Stimulated activated memory B cell treated with anti-CD40 and anti-IgM and Interleukin-4, amounts not matched to agents 10 μg/mL and 1 μg/mL and 100 μg/mL, for 72 hours (primary cell): ENCODE measurements at regions not wholly inside any gene's neighbourhood (a gene's known extent, or its start where the extent isn't known, plus 50 kb on each side); places are given as distances from the start of the nearest gene placed in this dataset.
"Not testable (repeated sequence)": the region's sequence is repeated elsewhere in the genome, so short reads cannot be mapped to it uniquely, and the experiment has no call there.

Experiments
- ATAC-seq: fragments of 150-1000 bp; cut with Tn5 transposase; 2 replicates; pipeline ENCODE4 v1.10.0; 2021
- H3K27ac Mint-ChIP-seq: one replicate; pipeline ENCODE4 v1.8.0; 2022; ENCODE audit warnings: mild to moderate bottlenecking, mixed read lengths
- H3K27me3 Mint-ChIP-seq: one replicate; pipeline ENCODE4 v1.8.0; 2022; ENCODE audit warnings: mixed read lengths
- H3K36me3 Mint-ChIP-seq: one replicate; pipeline ENCODE4 v1.8.0; 2022; ENCODE audit warnings: mixed read lengths
- H3K4me1 Mint-ChIP-seq: one replicate; pipeline ENCODE4 v1.8.0; 2022; ENCODE audit warnings: mixed read lengths
- H3K4me3 Mint-ChIP-seq: one replicate; pipeline ENCODE4 v1.8.0; 2022; ENCODE audit warnings: mild to moderate bottlenecking, moderate library complexity, mixed read lengths
- H3K9me3 Mint-ChIP-seq: one replicate; pipeline ENCODE4 v1.8.0; 2022; ENCODE audit warnings: mixed read lengths

- no peaks in the 10 kb centered on the region for H3K9me3 Mint-ChIP-seq
- H3K36me3 Mint-ChIP-seq, result no peaks in the 10 kb centered on the region
- no peak for ATAC-seq
- H3K27ac Mint-ChIP-seq, result no peak overlapping the region
- H3K4me3 Mint-ChIP-seq, result no peak overlapping the region
- no peaks in the 10 kb centered on the region for H3K4me1 Mint-ChIP-seq
- peaks cover 9% of the 10 kb centered on the region for H3K27me3 Mint-ChIP-seq
These were observed 162.3 kb upstream of the TSC22D1 start for GRCh38 chr13:44738463-44738862.

- Mint-ChIP-seq H3K27me3 (peaks cover 24% of the 10 kb centered on the region), H3K36me3 (no peaks in the 10 kb centered on the region), H3K4me3 (no peak overlapping the region), H3K27ac (no peak overlapping the region), H3K9me3 (peaks cover 3% of the 10 kb centered on the region), H3K4me1 (no peaks in the 10 kb centered on the region)
- ATAC-seq, result no peak
These were observed 159.7 kb upstream of the TSC22D1 start for GRCh38 chr13:44735806-44736205.

GRCh38 chr13:44734201-44734707 lies 158.1 kb upstream of the TSC22D1 start:
- Mint-ChIP-seq H3K4me3 (no peak overlapping the region), H3K9me3 (peaks cover 3% of the 10 kb centered on the region), H3K27ac (no peak overlapping the region), H3K27me3 (peaks cover 24% of the 10 kb centered on the region), H3K4me1 (no peaks in the 10 kb centered on the region), H3K36me3 (no peaks in the 10 kb centered on the region)
- no peak for ATAC-seq

- H3K9me3 Mint-ChIP-seq, result peaks cover 3% of the 10 kb centered on the region
- H3K36me3 Mint-ChIP-seq, result no peaks in the 10 kb centered on the region
- peaks cover 24% of the 10 kb centered on the region for H3K27me3 Mint-ChIP-seq
- H3K4me1 Mint-ChIP-seq, result no peaks in the 10 kb centered on the region
- no peak for ATAC-seq
- H3K4me3 Mint-ChIP-seq, result no peak overlapping the region
- H3K27ac Mint-ChIP-seq, result no peak overlapping the region
These were observed 156.5 kb upstream of the TSC22D1 start for GRCh38 chr13:44732503-44733098.

GRCh38 chr13:44730851-44731250 lies 154.7 kb upstream of the TSC22D1 start:
- ATAC-seq, result no peak
- Mint-ChIP-seq H3K27me3 (peaks cover 24% of the 10 kb centered on the region), H3K4me3 (no peak overlapping the region), H3K27ac (no peak overlapping the region), H3K36me3 (no peaks in the 10 kb centered on the region), H3K4me1 (no peaks in the 10 kb centered on the region), H3K9me3 (peaks cover 3% of the 10 kb centered on the region)

- Mint-ChIP-seq H3K4me3 (no peak overlapping the region), H3K9me3 (peaks cover 3% of the 10 kb centered on the region), H3K27me3 (peaks cover 24% of the 10 kb centered on the region), H3K36me3 (no peaks in the 10 kb centered on the region), H3K4me1 (no peaks in the 10 kb centered on the region), H3K27ac (no peak overlapping the region)
- ATAC-seq, result no peak
These were observed 154.0 kb upstream of the TSC22D1 start for GRCh38 chr13:44730099-44730498.

GRCh38 chr13:44727591-44727990 lies 151.5 kb upstream of the TSC22D1 start:
- not testable (repeated sequence) for H3K27me3 Mint-ChIP-seq, ATAC-seq

GRCh38 chr13:44726778-44727177 lies 150.6 kb upstream of the TSC22D1 start:
- Mint-ChIP-seq H3K9me3 (peaks cover 7% of the 10 kb centered on the region), H3K4me3 (no peak overlapping the region), H3K36me3 (no peaks in the 10 kb centered on the region), H3K27ac (no peak overlapping the region), H3K4me1 (no peaks in the 10 kb centered on the region), H3K27me3 (peaks cover under 1% of the 10 kb centered on the region)
- ATAC-seq, result no peak

More at GRCh38 chr13:44727591-44727990, 151.5 kb upstream of the TSC22D1 start:
- not testable (repeated sequence) for H3K9me3 Mint-ChIP-seq, H3K27ac Mint-ChIP-seq, H3K4me3 Mint-ChIP-seq, H3K36me3 Mint-ChIP-seq, H3K4me1 Mint-ChIP-seq

GRCh38 chr13:44726214-44726613 lies 150.1 kb upstream of the TSC22D1 start:
- no peaks in the 10 kb centered on the region for H3K27me3 Mint-ChIP-seq
- no peak for ATAC-seq
- no peaks in the 10 kb centered on the region for H3K36me3 Mint-ChIP-seq
- peaks cover 6% of the 10 kb centered on the region for H3K9me3 Mint-ChIP-seq
- no peak overlapping the region for H3K4me3 Mint-ChIP-seq
- H3K4me1 Mint-ChIP-seq, result no peaks in the 10 kb centered on the region
- H3K27ac Mint-ChIP-seq, result no peak overlapping the region

GRCh38 chr13:44719857-44720671 lies 143.9 kb upstream of the TSC22D1 start:
- H3K4me1 Mint-ChIP-seq, result no peaks in the 10 kb centered on the region
- peaks cover 6% of the 10 kb centered on the region for H3K9me3 Mint-ChIP-seq
- no peak overlapping the region for H3K27ac Mint-ChIP-seq
- H3K4me3 Mint-ChIP-seq, result no peak overlapping the region
- H3K36me3 Mint-ChIP-seq, result no peaks in the 10 kb centered on the region
- ATAC-seq, result no peak
- H3K27me3 Mint-ChIP-seq, result no peaks in the 10 kb centered on the region

- Mint-ChIP-seq H3K36me3 (no peaks in the 10 kb centered on the region), H3K27me3 (no peaks in the 10 kb centered on the region), H3K4me1 (no peaks in the 10 kb centered on the region), H3K4me3 (no peak overlapping the region), H3K9me3 (peaks cover 6% of the 10 kb centered on the region), H3K27ac (no peak overlapping the region)
- ATAC-seq, result no peak
These were observed 142.3 kb upstream of the TSC22D1 start for GRCh38 chr13:44718467-44718866.

- Mint-ChIP-seq H3K27ac (no peak overlapping the region), H3K4me1 (no peaks in the 10 kb centered on the region), H3K9me3 (no peaks in the 10 kb centered on the region), H3K36me3 (no peaks in the 10 kb centered on the region), H3K27me3 (no peaks in the 10 kb centered on the region), H3K4me3 (no peak overlapping the region)
- ATAC-seq, result no peak
These were observed 139.4 kb upstream of the TSC22D1 start for GRCh38 chr13:44715287-44716230.

- H3K4me1 Mint-ChIP-seq, result no peaks in the 10 kb centered on the region
- H3K9me3 Mint-ChIP-seq, result no peaks in the 10 kb centered on the region
- no peaks in the 10 kb centered on the region for H3K36me3 Mint-ChIP-seq
- no peak overlapping the region for H3K4me3 Mint-ChIP-seq
- no peaks in the 10 kb centered on the region for H3K27me3 Mint-ChIP-seq
- no peak overlapping the region for H3K27ac Mint-ChIP-seq
- no peak for ATAC-seq
These were observed 137.8 kb upstream of the TSC22D1 start for GRCh38 chr13:44713788-44714469.

GRCh38 chr13:44711706-44712105 lies 135.6 kb upstream of the TSC22D1 start:
- H3K4me3 Mint-ChIP-seq, result no peak overlapping the region
- H3K27me3 Mint-ChIP-seq, result no peaks in the 10 kb centered on the region
- no peaks in the 10 kb centered on the region for H3K4me1 Mint-ChIP-seq
- H3K36me3 Mint-ChIP-seq, result no peaks in the 10 kb centered on the region
- no peak overlapping the region for H3K27ac Mint-ChIP-seq
- no peak for ATAC-seq
- no peaks in the 10 kb centered on the region for H3K9me3 Mint-ChIP-seq

GRCh38 chr13:44710576-44710975 lies 134.4 kb upstream of the TSC22D1 start:
- no peak overlapping the region for H3K4me3 Mint-ChIP-seq
- H3K36me3 Mint-ChIP-seq, result no peaks in the 10 kb centered on the region
- no peaks in the 10 kb centered on the region for H3K27me3 Mint-ChIP-seq
- ATAC-seq, result peak; percentile 54
- H3K4me1 Mint-ChIP-seq, result no peaks in the 10 kb centered on the region
- no peaks in the 10 kb centered on the region for H3K9me3 Mint-ChIP-seq
- no peak overlapping the region for H3K27ac Mint-ChIP-seq
